GM12874 (cell line): ENCODE measurements at regions not wholly inside any gene's neighbourhood (a gene's known extent, or its start where the extent isn't known, plus 50 kb on each side); places are given as distances from the start of the nearest gene placed in this dataset.

Experiments used
- TF ChIP-seq, protein P1 (sequence below): IDR thresholded peaks from 2 replicates; pipeline ENCODE4 v1.5.1; 2011; ENCODE audit warnings: low read depth, mild to moderate bottlenecking, control low read depth, low read length, moderate library complexity; ENCODE audit not compliant: insufficient read depth

DNA sequence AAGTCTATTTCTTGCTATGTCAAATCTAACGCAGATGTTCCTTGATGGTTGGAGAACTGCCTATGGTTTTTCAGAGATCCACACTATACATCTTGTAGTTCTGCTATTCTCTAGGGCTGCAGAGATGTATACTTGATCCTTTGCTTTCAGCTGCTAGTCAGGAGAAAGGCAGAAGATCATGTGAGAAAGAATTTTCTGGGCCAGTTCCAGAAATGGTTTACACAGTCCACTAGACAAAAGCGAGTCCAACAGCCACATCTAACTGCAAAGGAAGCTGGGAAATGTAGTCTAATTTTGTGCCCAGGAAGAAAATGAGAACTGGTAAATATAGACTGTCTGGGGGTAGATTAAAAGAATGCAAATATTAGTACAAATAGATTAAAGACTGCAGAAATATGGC, 394.3 kb upstream of the SLIT2 start:
- TF ChIP-seq, protein P1, sequence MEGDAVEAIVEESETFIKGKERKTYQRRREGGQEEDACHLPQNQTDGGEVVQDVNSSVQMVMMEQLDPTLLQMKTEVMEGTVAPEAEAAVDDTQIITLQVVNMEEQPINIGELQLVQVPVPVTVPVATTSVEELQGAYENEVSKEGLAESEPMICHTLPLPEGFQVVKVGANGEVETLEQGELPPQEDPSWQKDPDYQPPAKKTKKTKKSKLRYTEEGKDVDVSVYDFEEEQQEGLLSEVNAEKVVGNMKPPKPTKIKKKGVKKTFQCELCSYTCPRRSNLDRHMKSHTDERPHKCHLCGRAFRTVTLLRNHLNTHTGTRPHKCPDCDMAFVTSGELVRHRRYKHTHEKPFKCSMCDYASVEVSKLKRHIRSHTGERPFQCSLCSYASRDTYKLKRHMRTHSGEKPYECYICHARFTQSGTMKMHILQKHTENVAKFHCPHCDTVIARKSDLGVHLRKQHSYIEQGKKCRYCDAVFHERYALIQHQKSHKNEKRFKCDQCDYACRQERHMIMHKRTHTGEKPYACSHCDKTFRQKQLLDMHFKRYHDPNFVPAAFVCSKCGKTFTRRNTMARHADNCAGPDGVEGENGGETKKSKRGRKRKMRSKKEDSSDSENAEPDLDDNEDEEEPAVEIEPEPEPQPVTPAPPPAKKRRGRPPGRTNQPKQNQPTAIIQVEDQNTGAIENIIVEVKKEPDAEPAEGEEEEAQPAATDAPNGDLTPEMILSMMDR = no peak

DNA sequence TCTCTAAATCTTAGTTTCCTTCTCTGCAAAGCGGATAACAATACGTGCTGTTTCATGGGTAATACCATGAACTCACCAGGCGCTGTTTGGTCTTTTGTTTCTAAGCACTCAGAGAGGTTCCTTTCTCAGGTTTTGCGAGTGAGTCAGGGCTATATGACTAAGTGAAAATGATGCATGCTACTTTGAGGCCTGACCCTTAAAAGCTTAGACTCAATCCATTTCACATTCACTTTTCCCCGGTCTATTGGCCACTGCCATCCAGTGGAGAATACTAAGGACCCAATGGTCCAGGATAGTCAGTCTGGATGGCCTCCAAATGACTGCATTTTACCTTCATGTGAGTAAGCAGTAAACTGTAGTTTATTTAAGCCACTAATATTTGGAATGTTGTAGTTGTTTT, 400.8 kb upstream of the SLIT2 start:
- TF ChIP-seq, protein P1 = no peak

DNA sequence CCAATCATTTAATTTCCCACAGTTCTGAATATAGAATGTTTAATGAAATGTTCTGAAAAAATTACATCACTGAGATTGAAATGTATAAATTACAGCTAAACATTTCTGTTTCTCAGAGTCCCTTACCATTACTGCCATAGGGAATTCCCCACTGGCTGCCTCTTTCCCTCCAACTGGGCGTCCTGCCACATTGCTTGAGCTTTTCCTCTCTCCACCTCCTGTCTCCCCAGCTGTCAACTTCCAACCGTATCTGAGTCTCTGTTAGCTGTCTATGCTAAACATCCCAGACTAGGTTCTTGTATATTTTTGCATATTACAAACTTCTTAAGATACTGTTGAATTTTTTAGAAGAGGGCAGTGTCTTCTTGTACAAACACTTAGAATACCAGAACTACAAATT, 407.3 kb upstream of the SLIT2 start:
- TF ChIP-seq, protein P1 = no peak

DNA sequence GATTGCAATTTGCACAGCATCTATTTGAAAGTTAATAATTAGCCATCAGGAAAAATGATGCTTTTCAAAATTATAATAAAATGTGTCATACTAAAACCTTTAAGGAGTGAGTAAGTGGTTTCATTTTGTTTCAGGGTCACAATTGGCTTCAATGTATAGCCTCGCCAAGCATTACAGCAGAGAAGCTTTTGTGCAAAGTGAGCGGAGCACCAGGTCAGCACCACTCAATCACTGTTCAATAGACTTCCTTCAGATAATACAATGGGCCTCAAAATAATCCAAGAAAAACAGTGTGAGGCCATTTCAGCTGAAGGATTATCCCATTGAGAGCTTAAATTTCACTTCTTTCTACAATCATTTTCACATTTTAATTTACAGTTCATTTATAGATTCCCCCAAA, 409.2 kb upstream of the SLIT2 start:
- TF ChIP-seq, protein P1 = no peak

DNA sequence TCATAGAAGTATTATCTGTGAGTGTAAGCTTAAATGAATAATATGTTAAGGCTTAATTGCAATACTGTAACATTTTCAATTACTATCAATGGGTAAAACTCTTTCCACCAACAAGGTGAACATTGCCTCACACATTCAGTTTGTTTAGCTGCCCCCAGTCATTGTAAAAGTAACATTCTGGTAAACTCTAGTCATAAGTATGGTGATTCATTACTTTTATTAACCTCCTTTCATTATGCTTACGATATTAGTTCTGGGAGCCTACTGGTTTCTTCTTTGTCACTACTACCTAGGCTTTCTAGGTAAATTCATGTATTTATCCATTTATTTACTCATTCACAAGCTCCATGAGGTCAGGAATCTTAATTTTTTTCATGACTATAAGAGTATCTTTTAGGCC, 412.8 kb upstream of the SLIT2 start:
- TF ChIP-seq, protein P1 = no peak

DNA sequence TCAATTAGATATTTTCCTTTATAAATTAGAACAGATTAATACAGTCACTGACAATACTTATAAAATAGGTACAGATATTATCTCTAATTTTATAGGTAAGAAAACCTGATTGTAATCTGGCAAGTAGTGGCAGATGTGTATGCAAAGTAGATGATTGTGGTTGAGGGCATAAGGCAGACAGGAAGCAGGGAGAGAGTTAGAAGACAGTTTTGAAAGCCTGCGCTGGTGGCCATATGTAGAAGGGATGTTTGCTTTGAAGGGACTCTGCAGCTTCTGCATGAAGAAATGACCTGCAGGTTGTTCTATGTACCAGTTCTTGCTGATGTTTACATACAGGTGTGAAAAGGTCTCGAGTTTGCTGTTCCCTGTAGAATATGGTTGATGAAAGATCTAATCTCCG, 416.3 kb upstream of the SLIT2 start:
- TF ChIP-seq, protein P1 = no peak

DNA sequence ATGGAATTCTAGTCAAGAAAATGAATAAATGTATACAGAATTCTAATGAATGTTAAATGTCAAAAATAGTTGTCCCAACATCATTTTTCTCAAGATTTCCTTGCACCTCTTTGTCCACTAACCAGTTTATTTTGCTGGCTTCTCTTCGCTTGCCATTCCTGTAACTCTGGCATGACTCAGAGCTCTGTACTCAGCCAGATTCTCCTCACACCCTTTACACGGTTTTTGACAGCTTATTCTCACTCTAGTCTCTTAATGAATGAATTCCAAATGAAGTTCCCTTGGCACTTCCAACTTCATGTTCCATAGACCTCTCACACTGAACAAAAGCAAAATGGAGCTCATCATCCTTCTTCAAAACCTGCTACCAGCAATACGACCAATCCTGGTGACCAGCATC, 419.3 kb upstream of the SLIT2 start:
- TF ChIP-seq, protein P1 = no peak
